A549 (cell line): ENCODE measurements at regions not wholly inside any gene's neighbourhood (a gene's known extent, or its start where the extent isn't known, plus 50 kb on each side); places are given as distances from the start of the nearest gene placed in this dataset.

Experiments
- CTCF ChIP-seq: fragments of >200 bp; sonication (Bioruptor Twin); formaldehyde crosslinking; IDR thresholded peaks from 3 replicates; pipeline ENCODE4 v1.5.1; 2016
- EP300 ChIP-seq, 2 experiments: fragments of >200 bp; sonication (Bioruptor Twin); formaldehyde crosslinking; IDR thresholded peaks; 2 replicates in 1 of 2; 3 replicates in 1 of 2; pipeline ENCODE4 v1.6.1; 2016 to 2017
- GATA3 ChIP-seq: IDR thresholded peaks from 2 replicates; pipeline ENCODE4 v1.6.1; 2012; ENCODE audit warnings: borderline replicate concordance
- JUN ChIP-seq, 2 experiments: fragments of >200 bp; sonication (Bioruptor Twin); formaldehyde crosslinking; IDR thresholded peaks; 2 replicates in 1 of 2; 3 replicates in 1 of 2; pipeline ENCODE4 v1.6.1; 2016 to 2017
- KDM1A ChIP-seq: fragments of 200-600 bp; sonication (generic); IDR thresholded peaks from 2 replicates; pipeline ENCODE4 v1.6.1; 2016; ENCODE audit warnings: low read depth, mild to moderate bottlenecking
- MAX ChIP-seq: IDR thresholded peaks from 2 replicates; pipeline ENCODE4 v1.6.1; 2012
- POLR2A ChIP-seq: IDR thresholded peaks from 2 replicates; pipeline ENCODE4 v1.6.1; 2012; ENCODE audit warnings: mild to moderate bottlenecking, low read length
- RCOR1 ChIP-seq: fragments of 150-350 bp; IDR thresholded peaks from 2 replicates; pipeline ENCODE4 v1.6.1; 2014; ENCODE audit warnings: antibody characterized with exemption, low read length, low read depth

GRCh38 chr11:86182976-86183584 lies 61.5 kb upstream of the EED start:
- TF ChIP-seq CTCF (no peak), POLR2A (no peak), EP300 (IDR thresholded peaks at IDR 0.05) (no peak), RCOR1 (no peak), MAX (no peak), GATA3 (no peak), JUN (IDR thresholded peaks at IDR 0.05) (no peak), KDM1A (no peak)
